Erythroblast (primary cell): ENCODE measurements at regions not wholly inside any gene's neighbourhood (a gene's known extent, or its start where the extent isn't known, plus 50 kb on each side); places are given as distances from the start of the nearest gene placed in this dataset.

Source experiments
- GATA1 ChIP-seq: IDR thresholded peaks from 2 replicates; pipeline ENCODE4 v1.6.1; 2011; ENCODE audit warnings: low read depth, mild to moderate bottlenecking, control low read depth, low read length, moderate library complexity
- POLR2A ChIP-seq: IDR thresholded peaks from 2 replicates; pipeline ENCODE4 v1.6.1; 2011; ENCODE audit warnings: mild to moderate bottlenecking, low read length

- no peak for TF ChIP-seq POLR2A
- TF ChIP-seq GATA1: no peak
These were observed 129.9 kb downstream of the MTX2 start for GRCh38 chr2:176399074-176399598.
